ENCODE measurements at regions not wholly inside any gene's neighbourhood (a gene's known extent, or its start where the extent isn't known, plus 50 kb on each side); places are given as distances from the start of the nearest gene placed in this dataset.

- Histone ChIP-seq H3K36me3 (no peaks in the 10 kb centered on the region), H3K9me3 (no peaks in the 10 kb centered on the region), H3K27ac (no peak overlapping the region), H3K4me3 (no peak overlapping the region), H3K4me1 (replicated peaks) (no peaks in the 10 kb centered on the region), H3K27me3 (replicated peaks; ENCODE audit: insufficient read depth) (no peaks in the 10 kb centered on the region)
- intact Hi-C loops (cut with DNase I), result no loop called here
- TF ChIP-seq POLR2A (IDR thresholded peaks at IDR 0.05) (no peak), CTCF (IDR thresholded peaks at IDR 0.05) (no peak), POLR2AphosphoS5 (IDR thresholded peaks at IDR 0.05) (no peak)
- WGBS, result 76% methylated on average over 3 of the region's 3 CpGs
- DNase-seq (ENCODE audit: low spot score), result no peak
Measured at GRCh38 chr16:35737076-35737475, 2277.7 kb downstream of the TP53TG3F start.

GRCh38 chr16:35741546-35741945 is 2282.1 kb downstream of the TP53TG3F start:
- TF ChIP-seq POLR2A (IDR thresholded peaks at IDR 0.05) (no peak), POLR2AphosphoS5 (IDR thresholded peaks at IDR 0.05) (no peak), CTCF (IDR thresholded peaks at IDR 0.05) (no peak)
- no peaks in the 10 kb centered on the region for H3K27me3 ChIP-seq (replicated peaks; ENCODE audit: insufficient read depth)
- DNase-seq (ENCODE audit: low spot score), result no peak
- H3K27ac ChIP-seq, result no peak overlapping the region
- no peak overlapping the region for H3K4me3 ChIP-seq
- H3K4me1 ChIP-seq (replicated peaks), result no peaks in the 10 kb centered on the region
- H3K9me3 ChIP-seq, result no peaks in the 10 kb centered on the region
- intact Hi-C loops (cut with DNase I), result no loop called here
- H3K36me3 ChIP-seq, result no peaks in the 10 kb centered on the region
- WGBS, result 67% methylated on average over 4 of the region's 4 CpGs

DNA sequence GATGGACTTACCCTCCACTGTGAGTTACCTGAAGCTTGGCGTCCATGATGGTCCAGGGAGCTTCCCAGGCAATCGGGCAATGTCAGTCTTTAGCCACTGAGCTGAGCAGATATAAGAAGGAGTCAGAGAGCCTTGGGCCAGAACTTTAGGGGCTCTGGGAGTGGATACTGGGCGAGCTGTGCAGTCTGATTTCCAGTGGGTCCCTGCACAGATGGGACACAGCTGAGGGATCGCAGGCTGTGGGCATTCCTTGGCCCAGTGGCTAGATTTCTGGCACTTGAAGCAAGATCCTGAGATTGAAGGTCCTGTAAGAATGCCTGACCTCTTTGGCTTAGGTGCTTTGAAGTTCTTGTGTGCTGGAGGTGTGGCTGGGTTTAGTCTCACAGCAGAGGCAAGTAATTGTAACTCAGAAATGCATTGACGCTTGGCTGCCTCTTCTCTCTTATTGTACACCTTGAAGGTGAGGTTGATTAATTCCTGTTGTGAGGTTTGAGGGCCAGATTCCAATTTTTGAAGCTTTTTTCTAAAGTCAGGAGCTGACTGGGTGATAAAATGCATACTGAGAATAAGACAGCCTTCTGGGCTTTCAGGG is 2283.8 kb downstream of the TP53TG3F start:
- H3K4me1 ChIP-seq (replicated peaks), result no peaks in the 10 kb centered on the region
- intact Hi-C loops (cut with DNase I), result no loop called here
- H3K36me3 ChIP-seq, result no peaks in the 10 kb centered on the region
- H3K4me3 ChIP-seq, result no peak overlapping the region
- no peak for DNase-seq (ENCODE audit: low spot score)
- WGBS, result 52% methylated on average over 5 of the region's 5 CpGs
- H3K27me3 ChIP-seq (replicated peaks; ENCODE audit: insufficient read depth), result no peaks in the 10 kb centered on the region
- TF ChIP-seq CTCF (IDR thresholded peaks at IDR 0.05) (no peak), POLR2AphosphoS5 (IDR thresholded peaks at IDR 0.05) (no peak), POLR2A (IDR thresholded peaks at IDR 0.05) (no peak)
- no peaks in the 10 kb centered on the region for H3K9me3 ChIP-seq
- H3K27ac ChIP-seq, result no peak overlapping the region

DNA sequence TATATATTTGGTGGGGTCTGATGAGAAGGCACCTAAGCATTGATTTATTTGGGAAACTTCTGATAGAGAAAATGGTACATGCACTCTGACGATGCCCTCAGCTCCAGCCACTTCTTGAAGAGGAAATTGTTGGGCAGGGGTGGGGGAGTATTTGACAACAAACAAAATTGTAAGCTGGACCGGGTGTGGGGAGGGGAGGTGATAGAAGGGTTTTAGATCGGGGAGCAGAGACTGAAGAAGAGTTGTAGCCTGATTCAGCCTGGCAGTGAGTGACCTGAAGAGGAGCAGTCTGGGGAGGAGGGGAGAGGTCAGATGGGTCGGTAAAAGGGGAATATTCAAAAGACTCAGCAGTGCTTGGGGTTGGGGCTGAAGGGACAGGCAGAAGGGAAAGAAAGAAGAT is 2284.7 kb downstream of the TP53TG3F start:
- H3K36me3 ChIP-seq, result no peaks in the 10 kb centered on the region
- no peak for TF ChIP-seq POLR2A (IDR thresholded peaks at IDR 0.05)
- TF ChIP-seq CTCF (IDR thresholded peaks at IDR 0.05), result no peak
- no peak for TF ChIP-seq POLR2AphosphoS5 (IDR thresholded peaks at IDR 0.05)
- intact Hi-C loops (cut with DNase I), result no loop called here
- H3K27ac ChIP-seq, result no peak overlapping the region
- DNase-seq (ENCODE audit: low spot score), result no peak
- no peaks in the 10 kb centered on the region for H3K4me1 ChIP-seq (replicated peaks)
- H3K4me3 ChIP-seq, result no peak overlapping the region
- H3K27me3 ChIP-seq (replicated peaks; ENCODE audit: insufficient read depth), result no peaks in the 10 kb centered on the region
- WGBS, result 63% methylated on average over 4 of the region's 4 CpGs
- no peaks in the 10 kb centered on the region for H3K9me3 ChIP-seq

GRCh38 chr16:35744726-35745125 is 2285.3 kb downstream of the TP53TG3F start:
- H3K9me3 ChIP-seq, result no peaks in the 10 kb centered on the region
- WGBS, result 67% methylated on average over 4 of the region's 4 CpGs
- no peak overlapping the region for H3K4me3 ChIP-seq
- intact Hi-C loops (cut with DNase I), result no loop called here
- no peak for DNase-seq (ENCODE audit: low spot score)
- no peaks in the 10 kb centered on the region for H3K36me3 ChIP-seq
- H3K4me1 ChIP-seq (replicated peaks), result no peaks in the 10 kb centered on the region
- TF ChIP-seq POLR2AphosphoS5 (IDR thresholded peaks at IDR 0.05), result no peak
- no peak for TF ChIP-seq CTCF (IDR thresholded peaks at IDR 0.05)
- no peak for TF ChIP-seq POLR2A (IDR thresholded peaks at IDR 0.05)
- H3K27me3 ChIP-seq (replicated peaks; ENCODE audit: insufficient read depth), result no peaks in the 10 kb centered on the region
- no peak overlapping the region for H3K27ac ChIP-seq

All from prostate gland (tissue), 2 donors.